ENCODE measurements at regions not wholly inside any gene's neighbourhood (a gene's known extent, or its start where the extent isn't known, plus 50 kb on each side); places are given as distances from the start of the nearest gene placed in this dataset.

- TF ChIP-seq, protein P1, sequence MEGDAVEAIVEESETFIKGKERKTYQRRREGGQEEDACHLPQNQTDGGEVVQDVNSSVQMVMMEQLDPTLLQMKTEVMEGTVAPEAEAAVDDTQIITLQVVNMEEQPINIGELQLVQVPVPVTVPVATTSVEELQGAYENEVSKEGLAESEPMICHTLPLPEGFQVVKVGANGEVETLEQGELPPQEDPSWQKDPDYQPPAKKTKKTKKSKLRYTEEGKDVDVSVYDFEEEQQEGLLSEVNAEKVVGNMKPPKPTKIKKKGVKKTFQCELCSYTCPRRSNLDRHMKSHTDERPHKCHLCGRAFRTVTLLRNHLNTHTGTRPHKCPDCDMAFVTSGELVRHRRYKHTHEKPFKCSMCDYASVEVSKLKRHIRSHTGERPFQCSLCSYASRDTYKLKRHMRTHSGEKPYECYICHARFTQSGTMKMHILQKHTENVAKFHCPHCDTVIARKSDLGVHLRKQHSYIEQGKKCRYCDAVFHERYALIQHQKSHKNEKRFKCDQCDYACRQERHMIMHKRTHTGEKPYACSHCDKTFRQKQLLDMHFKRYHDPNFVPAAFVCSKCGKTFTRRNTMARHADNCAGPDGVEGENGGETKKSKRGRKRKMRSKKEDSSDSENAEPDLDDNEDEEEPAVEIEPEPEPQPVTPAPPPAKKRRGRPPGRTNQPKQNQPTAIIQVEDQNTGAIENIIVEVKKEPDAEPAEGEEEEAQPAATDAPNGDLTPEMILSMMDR (IDR thresholded peaks at IDR 0.05), result no peak
- TF ChIP-seq POLR2AphosphoS5 (IDR thresholded peaks at IDR 0.05), result no peak
- TF ChIP-seq POLR2A (IDR thresholded peaks at IDR 0.05), result no peak
Observed at GRCh38 chr5:42284584-42284983, 138.7 kb upstream of the GHR start.
